ENCODE measurements at regions not wholly inside any gene's neighbourhood (a gene's known extent, or its start where the extent isn't known, plus 50 kb on each side); places are given as distances from the start of the nearest gene placed in this dataset.

DNA sequence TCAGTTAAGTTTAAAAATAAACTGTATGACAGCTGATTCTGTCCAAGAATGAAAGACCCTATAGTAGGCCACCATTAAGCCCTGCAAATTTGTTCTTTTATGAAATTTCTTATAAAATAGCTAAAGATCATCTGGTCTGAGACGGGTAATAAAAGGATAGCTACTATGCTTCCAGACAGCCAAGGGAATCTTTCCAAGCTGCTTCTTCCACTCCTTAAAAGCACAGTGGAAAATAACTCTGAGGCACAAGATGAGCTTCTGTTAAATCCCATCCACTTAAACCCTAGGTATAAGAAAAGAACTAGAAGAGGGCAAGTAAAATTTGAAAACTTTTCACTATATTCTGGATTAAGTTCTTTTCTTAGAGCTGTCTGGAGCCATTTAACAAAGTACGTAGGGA lies 194.3 kb downstream of the CAPZA3 start:
- no peak overlapping the region for H3K27ac ChIP-seq
- no peaks in the 10 kb centered on the region for H3K4me1 ChIP-seq
- peaks cover 0 to 6% (median 0%) of the 10 kb centered on the region in 4 donors for H3K9me3 ChIP-seq
- intact Hi-C loops (cut with DNase I; ENCODE audit: low total_unique reads), result no loop called here
- peak in 1 of 2 donors; percentile 20 for DNase-seq
- 61 to 89% (median 81%) methylated on average over 2 of the region's 2 CpGs for WGBS, 5 donors
- no peak overlapping the region for H3K4me3 ChIP-seq
- no peaks in the 10 kb centered on the region for H3K27me3 ChIP-seq
- H3K36me3 ChIP-seq, result no peaks in the 10 kb centered on the region
- no peak for TF ChIP-seq POLR2A (IDR thresholded peaks at IDR 0.05)
- TF ChIP-seq POLR2AphosphoS5 (IDR thresholded peaks at IDR 0.05), result no peak
- TF ChIP-seq, protein P1, sequence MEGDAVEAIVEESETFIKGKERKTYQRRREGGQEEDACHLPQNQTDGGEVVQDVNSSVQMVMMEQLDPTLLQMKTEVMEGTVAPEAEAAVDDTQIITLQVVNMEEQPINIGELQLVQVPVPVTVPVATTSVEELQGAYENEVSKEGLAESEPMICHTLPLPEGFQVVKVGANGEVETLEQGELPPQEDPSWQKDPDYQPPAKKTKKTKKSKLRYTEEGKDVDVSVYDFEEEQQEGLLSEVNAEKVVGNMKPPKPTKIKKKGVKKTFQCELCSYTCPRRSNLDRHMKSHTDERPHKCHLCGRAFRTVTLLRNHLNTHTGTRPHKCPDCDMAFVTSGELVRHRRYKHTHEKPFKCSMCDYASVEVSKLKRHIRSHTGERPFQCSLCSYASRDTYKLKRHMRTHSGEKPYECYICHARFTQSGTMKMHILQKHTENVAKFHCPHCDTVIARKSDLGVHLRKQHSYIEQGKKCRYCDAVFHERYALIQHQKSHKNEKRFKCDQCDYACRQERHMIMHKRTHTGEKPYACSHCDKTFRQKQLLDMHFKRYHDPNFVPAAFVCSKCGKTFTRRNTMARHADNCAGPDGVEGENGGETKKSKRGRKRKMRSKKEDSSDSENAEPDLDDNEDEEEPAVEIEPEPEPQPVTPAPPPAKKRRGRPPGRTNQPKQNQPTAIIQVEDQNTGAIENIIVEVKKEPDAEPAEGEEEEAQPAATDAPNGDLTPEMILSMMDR (IDR thresholded peaks at IDR 0.05), result no peak
- no peak for TF ChIP-seq EP300 (IDR thresholded peaks at IDR 0.05)

DNA sequence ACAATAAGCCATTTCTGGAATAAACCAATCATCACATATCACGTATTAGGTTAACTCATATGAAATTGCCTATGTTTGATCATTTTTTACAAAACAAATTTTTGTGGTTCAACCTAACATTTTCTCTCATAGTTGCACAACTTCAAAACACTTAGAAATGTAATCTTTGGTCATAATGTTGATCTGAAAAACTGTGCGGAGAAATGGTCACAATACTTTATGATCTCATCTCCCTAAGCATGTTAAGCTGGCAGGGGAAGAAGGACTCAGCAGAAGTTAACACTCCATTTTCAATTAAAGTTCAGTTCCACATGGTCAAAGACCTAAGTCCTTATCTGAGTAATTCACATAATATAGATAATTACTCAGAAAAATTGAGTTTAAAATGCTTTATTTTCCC lies 194.8 kb downstream of the CAPZA3 start:
- peaks cover 0 to 6% (median 0%) of the 10 kb centered on the region in 4 donors for H3K9me3 ChIP-seq
- intact Hi-C loops (cut with DNase I; ENCODE audit: low total_unique reads), result no loop called here
- H3K27ac ChIP-seq, result no peak overlapping the region
- H3K4me1 ChIP-seq, result no peaks in the 10 kb centered on the region
- no peak for DNase-seq
- H3K4me3 ChIP-seq, result no peak overlapping the region
- H3K36me3 ChIP-seq, result no peaks in the 10 kb centered on the region
- WGBS, 5 donors, result 44 to 73% (median 56%) methylated on average over 2 of the region's 2 CpGs
- H3K27me3 ChIP-seq, result no peaks in the 10 kb centered on the region
- TF ChIP-seq EP300 (IDR thresholded peaks at IDR 0.05) (no peak), POLR2AphosphoS5 (IDR thresholded peaks at IDR 0.05) (no peak), POLR2A (IDR thresholded peaks at IDR 0.05) (no peak)
- TF ChIP-seq, protein P1 (IDR thresholded peaks at IDR 0.05), result no peak

DNA sequence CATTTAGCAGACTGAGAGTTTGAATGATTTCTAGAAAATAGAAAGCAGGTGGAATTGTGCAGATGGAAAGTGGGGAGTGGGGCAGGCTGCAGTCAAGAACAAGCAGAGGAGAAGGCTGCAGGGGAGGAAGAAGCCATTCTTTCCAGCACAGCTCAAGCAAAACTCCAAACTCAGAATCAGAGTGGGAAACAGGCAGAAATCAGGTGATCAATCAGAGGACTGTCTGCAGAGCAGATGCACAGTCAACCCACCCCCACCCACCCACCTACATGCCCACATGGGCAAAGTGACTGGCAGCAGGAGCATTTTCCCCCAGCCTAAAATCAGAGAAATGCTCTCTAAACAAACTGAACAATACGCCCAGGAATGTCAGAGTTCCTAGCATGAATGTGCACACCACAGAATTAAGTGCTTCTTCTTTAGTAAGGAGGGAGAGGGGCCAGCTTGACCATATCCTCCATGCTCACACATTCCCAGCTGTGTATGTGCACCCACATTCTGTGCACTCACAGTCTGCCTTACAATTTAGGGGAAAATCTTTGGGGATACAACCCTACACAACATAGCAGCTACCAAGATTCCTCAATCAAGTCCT lies 194.1 kb upstream of the PLEKHA5 start:
- Histone ChIP-seq H3K4me1 (no peaks in the 10 kb centered on the region), H3K4me3 (no peak overlapping the region), H3K9me3 (no peaks in the 10 kb centered on the region), H3K36me3 (no peaks in the 10 kb centered on the region), H3K27me3 (no peaks in the 10 kb centered on the region), H3K27ac (no peak overlapping the region)
- intact Hi-C loops (cut with DNase I; ENCODE audit: low total_unique reads), result no loop called here
- DNase-seq, result no peak
- TF ChIP-seq, protein P1 (IDR thresholded peaks at IDR 0.05), result no peak
- no peak for TF ChIP-seq EP300 (IDR thresholded peaks at IDR 0.05)
- TF ChIP-seq POLR2AphosphoS5 (IDR thresholded peaks at IDR 0.05), result no peak
- no peak for TF ChIP-seq POLR2A (IDR thresholded peaks at IDR 0.05)
- 52 to 94% (median 65%) methylated on average over 1 of the region's 1 CpG for WGBS, 5 donors

DNA sequence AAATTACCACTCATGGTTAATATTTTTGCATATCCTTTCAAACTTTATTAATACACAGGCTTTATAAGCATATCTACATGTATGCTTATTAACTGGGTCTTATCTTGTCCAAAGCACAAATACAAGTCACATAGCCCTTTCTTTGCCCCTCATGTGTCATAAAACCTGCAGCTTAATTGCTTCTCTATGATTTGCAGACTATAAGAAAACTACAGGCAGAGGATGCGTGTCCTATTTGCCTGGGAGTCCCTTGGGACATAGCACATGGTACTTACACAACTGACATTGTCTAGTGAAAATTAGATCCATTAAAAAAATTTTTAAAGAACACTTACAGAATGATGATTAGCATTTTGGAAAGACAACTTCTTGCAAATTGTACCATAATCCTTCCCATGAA lies 190.5 kb upstream of the PLEKHA5 start:
- WGBS, 5 donors, result 83 to 90% (median 86%) methylated on average over 1 of the region's 1 CpG
- no peak overlapping the region for H3K4me3 ChIP-seq
- no peaks in the 10 kb centered on the region for H3K9me3 ChIP-seq
- no peaks in the 10 kb centered on the region for H3K36me3 ChIP-seq
- DNase-seq, result no peak
- no peak overlapping the region for H3K27ac ChIP-seq
- no peaks in the 10 kb centered on the region for H3K4me1 ChIP-seq
- TF ChIP-seq EP300 (IDR thresholded peaks at IDR 0.05) (no peak), POLR2AphosphoS5 (IDR thresholded peaks at IDR 0.05) (no peak), POLR2A (IDR thresholded peaks at IDR 0.05) (no peak)
- TF ChIP-seq, protein P1 (IDR thresholded peaks at IDR 0.05), result no peak
- no peaks in the 10 kb centered on the region for H3K27me3 ChIP-seq
- intact Hi-C loops (cut with DNase I; ENCODE audit: low total_unique reads), result no loop called here

Data from stomach (tissue), 8 donors.